IMR-90 (cell line): ENCODE measurements at regions not wholly inside any gene's neighbourhood (a gene's known extent, or its start where the extent isn't known, plus 50 kb on each side); places are given as distances from the start of the nearest gene placed in this dataset.

Experiments used
- ATAC-seq: fragments of 200-7000 bp; cut with Tn5 transposase; 2 replicates; pipeline ENCODE4 v1.9.1; 2020; ENCODE audit warnings: low read depth, mild to moderate bottlenecking, moderate library complexity
- BruUV-seq: library from RNA; stranded (reverse); fragments of 400-500 nt; replicated peaks from 2 replicates; lab custom pipeline; 2021; lab: Mats Ljungman, UMichigan
- CTCF ChIA-PET: fragments of 300-600 bp; formaldehyde crosslinking; extraction: SDS; loops from one replicate; lab custom pipeline; 2021; ENCODE audit warnings: antibody characterized with exemption; lab: Yijun Ruan, JAX
- POLR2A ChIA-PET: fragments of 300-600 bp; sonication (Branson Sonifier 250); formaldehyde crosslinking; loops from one replicate; lab custom pipeline; 2022; ENCODE audit warnings: antibody characterized with exemption; ENCODE audit not compliant: unreplicated experiment; lab: Charles Lee
- DNase-seq: peaks from one replicate; pipeline ENCODE4 v3.0.0; 2013
- H2AFZ ChIP-seq: replicated peaks from 2 replicates; pipeline ENCODE3; 2013; ENCODE audit warnings: low read length, mild to moderate bottlenecking; ENCODE audit not compliant: poor library complexity
- H2AK5ac ChIP-seq: 2 replicates; pipeline ENCODE4 v1.6.1; 2013; ENCODE audit warnings: low read depth, low read length, inconsistent platforms
- H2AK9ac ChIP-seq: replicated peaks from 2 replicates; pipeline ENCODE3; 2013; ENCODE audit warnings: mild to moderate bottlenecking, low read depth, low read length, moderate library complexity; ENCODE audit not compliant: poor library complexity
- H2BK120ac ChIP-seq: 2 replicates; pipeline ENCODE4 v1.6.1; 2013; ENCODE audit warnings: low read depth, low read length, inconsistent platforms
- H2BK15ac ChIP-seq: 3 replicates; pipeline ENCODE4 v1.6.1; 2013; ENCODE audit warnings: low read depth, low read length, inconsistent platforms
- H2BK20ac ChIP-seq: 2 replicates; pipeline ENCODE4 v1.6.1; 2013; ENCODE audit warnings: low read depth, mild to moderate bottlenecking, inconsistent platforms, low read length, moderate library complexity
- H2BK5ac ChIP-seq: 2 replicates; pipeline ENCODE4 v1.6.1; 2013; ENCODE audit warnings: mild to moderate bottlenecking, low read depth, low read length, inconsistent platforms; ENCODE audit not compliant: poor library complexity, severe bottlenecking
- H3K14ac ChIP-seq: replicated peaks from 2 replicates; pipeline ENCODE4 v1.6.1; 2013; ENCODE audit warnings: low read depth, low read length, inconsistent platforms
- H3K18ac ChIP-seq: 2 replicates; pipeline ENCODE4 v1.6.1; 2013; ENCODE audit warnings: low read depth, low read length, control low read depth
- H3K23ac ChIP-seq: 2 replicates; pipeline ENCODE4 v1.6.1; 2013; ENCODE audit warnings: low read depth, low read length, inconsistent platforms
- H3K27ac ChIP-seq: 2 replicates; pipeline ENCODE4 v1.5.1; 2013; ENCODE audit warnings: mild to moderate bottlenecking, control low read depth, low read length; ENCODE audit not compliant: insufficient read depth
- H3K27me3 ChIP-seq: 2 replicates; pipeline ENCODE4 v1.6.1; 2013; ENCODE audit warnings: low read length; ENCODE audit not compliant: control insufficient read depth, insufficient read depth
- H3K36me3 ChIP-seq: 2 replicates; pipeline ENCODE4 v1.6.1; 2013; ENCODE audit warnings: low read length, mixed read lengths; ENCODE audit not compliant: control insufficient read depth, insufficient read depth
- H3K4ac ChIP-seq: 2 replicates; pipeline ENCODE4 v1.6.1; 2013; ENCODE audit warnings: low read depth, low read length, inconsistent platforms
- H3K4me1 ChIP-seq: 2 replicates; pipeline ENCODE4 v1.6.1; 2013; ENCODE audit warnings: low read length, mixed read lengths; ENCODE audit not compliant: control insufficient read depth, insufficient read depth
- H3K4me2 ChIP-seq: 2 replicates; pipeline ENCODE4 v1.6.1; 2013; ENCODE audit warnings: low read depth, mild to moderate bottlenecking, control low read depth, low read length, moderate library complexity
- H3K4me3 ChIP-seq: 2 replicates; pipeline ENCODE4 v1.5.1; 2013; ENCODE audit warnings: low read depth, mild to moderate bottlenecking, control low read depth, low read length, moderate library complexity; ENCODE audit not compliant: insufficient read depth
- H3K56ac ChIP-seq: 2 replicates; pipeline ENCODE4 v1.6.1; 2013; ENCODE audit warnings: low read length, inconsistent platforms; ENCODE audit not compliant: insufficient read depth; ENCODE audit errors: extremely low read depth
- H3K79me1 ChIP-seq, 2 experiments: 2 replicates each; pipeline ENCODE4 v1.6.1; 2013; ENCODE audit warnings: low read length in 2 of 2, inconsistent platforms in 1 of 2, low read depth in 1 of 2
- H3K9ac ChIP-seq: 2 replicates; pipeline ENCODE4 v1.6.1; 2013; ENCODE audit warnings: low read depth, low read length, control low read depth
- H3K9me1 ChIP-seq: 2 replicates; pipeline ENCODE4 v1.6.1; 2013; ENCODE audit warnings: low read length, inconsistent platforms; ENCODE audit not compliant: insufficient read depth
- H3K9me3 ChIP-seq: 2 replicates; pipeline ENCODE4 v1.6.1; 2013; ENCODE audit warnings: low read length; ENCODE audit not compliant: control insufficient read depth, insufficient read depth
- H4K20me1 ChIP-seq: 2 replicates; pipeline ENCODE4 v1.6.1; 2013; ENCODE audit warnings: low read length, inconsistent platforms; ENCODE audit not compliant: insufficient read depth
- H4K5ac ChIP-seq: 2 replicates; pipeline ENCODE4 v1.6.1; 2013; ENCODE audit warnings: mild to moderate bottlenecking, low read depth, low read length, control low read depth
- H4K8ac ChIP-seq, 2 experiments: 2 replicates each; pipeline ENCODE4 v1.6.1; 2013; ENCODE audit warnings: low read depth in 2 of 2, low read length in 2 of 2, control low read depth in 1 of 2, inconsistent platforms in 1 of 2
- H4K91ac ChIP-seq: 2 replicates; pipeline ENCODE4 v1.6.1; 2013; ENCODE audit warnings: low read depth, low read length, inconsistent platforms; ENCODE audit not compliant: insufficient read depth
- BHLHE40 ChIP-seq: fragments of 150-350 bp; IDR thresholded peaks from 2 replicates; pipeline ENCODE4 v1.6.1; 2016; ENCODE audit warnings: mild to moderate bottlenecking, low read depth, low read length
- CEBPB ChIP-seq: IDR thresholded peaks from 2 replicates; pipeline ENCODE4 v1.6.1; 2012; ENCODE audit warnings: low read depth, low read length, improper control_type of control experiment
- CHD1 ChIP-seq: IDR thresholded peaks from 2 replicates; pipeline ENCODE4 v1.6.1; 2012; ENCODE audit warnings: low read depth, low read length, improper control_type of control experiment
- CTCF ChIP-seq: conservative IDR thresholded peaks from 2 replicates; pipeline ENCODE4 v1.5.1; 2012; ENCODE audit warnings: mild to moderate bottlenecking, low read depth, low read length, improper control_type of control experiment
- ELK1 ChIP-seq: fragments of 150-350 bp; IDR thresholded peaks from 2 replicates; pipeline ENCODE4 v1.6.1; 2016; ENCODE audit warnings: low read depth, mild to moderate bottlenecking, low read length, moderate library complexity, borderline replicate concordance
- FOS ChIP-seq: fragments of 150-350 bp; IDR thresholded peaks from 2 replicates; pipeline ENCODE4 v1.6.1; 2016; ENCODE audit warnings: low read depth, low read length
- MAFK ChIP-seq: IDR thresholded peaks from 2 replicates; pipeline ENCODE4 v1.6.1; 2012; ENCODE audit warnings: low read depth, low read length, improper control_type of control experiment
- MAZ ChIP-seq: IDR thresholded peaks from 2 replicates; pipeline ENCODE4 v1.6.1; 2012; ENCODE audit warnings: low read depth, mild to moderate bottlenecking, low read length, improper control_type of control experiment, moderate library complexity, borderline replicate concordance
- MXI1 ChIP-seq: IDR thresholded peaks from 2 replicates; pipeline ENCODE4 v1.6.1; 2012; ENCODE audit warnings: low read depth, mild to moderate bottlenecking, low read length, moderate library complexity, borderline replicate concordance
- NFE2L2 ChIP-seq: fragments of 150-350 bp; IDR thresholded peaks from 2 replicates; pipeline ENCODE4 v1.6.1; 2016; ENCODE audit warnings: low read depth, mild to moderate bottlenecking, low read length
- POLR2A ChIP-seq: IDR thresholded peaks from 2 replicates; pipeline ENCODE4 v1.6.1; 2012; ENCODE audit warnings: mild to moderate bottlenecking, low read depth, low read length
- RAD21 ChIP-seq: IDR thresholded peaks from 2 replicates; pipeline ENCODE4 v1.6.1; 2012; ENCODE audit warnings: low read length, improper control_type of control experiment
- RCOR1 ChIP-seq: IDR thresholded peaks from 2 replicates; pipeline ENCODE4 v1.6.1; 2012; ENCODE audit warnings: mild to moderate bottlenecking, low read length, improper control_type of control experiment; ENCODE audit not compliant: insufficient replicate concordance
- RFX5 ChIP-seq: IDR thresholded peaks from 2 replicates; pipeline ENCODE4 v1.8.0; 2012; ENCODE audit warnings: low read depth, mild to moderate bottlenecking, low read length, moderate library complexity
- SMC3 ChIP-seq: fragments of 150-350 bp; IDR thresholded peaks from 2 replicates; pipeline ENCODE4 v1.6.1; 2016; ENCODE audit warnings: low read depth, mild to moderate bottlenecking, antibody characterized with exemption, low read length, moderate library complexity
- USF2 ChIP-seq: fragments of 150-350 bp; IDR thresholded peaks from 2 replicates; pipeline ENCODE4 v1.6.1; 2017; ENCODE audit warnings: mild to moderate bottlenecking, antibody characterized with exemption, low read length, low read depth
- WGBS, 2 experiments: methylation state at CpG; one replicate each; pipeline versions ENCODE4 v1.1.5 to v1.1.7; 2013; ENCODE audit warnings: missing lambda C conversion rate in 2 of 2; ENCODE audit not compliant: insufficient read length in 1 of 2; ENCODE audit errors: extremely low coverage in 2 of 2; 5-methylcytosine and 5-hydroxymethylcytosine counted together
- dilution Hi-C: fragments of 300-500 bp; cut with HindIII; formaldehyde crosslinking; loops from one replicate; pipeline ENCODE4 v1.14.3; 2018; ENCODE audit warnings: low sequenced_read_pairs; ENCODE audit not compliant: unreplicated experiment
- in situ Hi-C: fragments of 300-500 bp; cut with MboI; formaldehyde crosslinking; loops from 3 replicates; pipeline ENCODE4 v1.14.3; 2019; ENCODE audit warnings: low sequenced_read_pairs, inconsistent platforms, mixed read lengths
- intact Hi-C: fragments of 100-400 bp; cut with micrococcal nuclease; formaldehyde crosslinking; loops from 2 replicates; pipeline ENCODE4 v1.10.0; 2022

- WGBS, 2 experiments = no CpG with 5 or more reads among the region's 2 CpGs
- Histone ChIP-seq H3K18ac (no peak overlapping the region), H3K27ac (no peak overlapping the region), H4K91ac (no peak overlapping the region), H3K9ac (no peak overlapping the region), H4K8ac (no peak overlapping the region), H2AFZ (no peak overlapping the region), H2AK5ac (no peak overlapping the region), H4K20me1 (no peaks in the 10 kb centered on the region), H2BK120ac (no peak overlapping the region), H3K4ac (no peak overlapping the region), H3K56ac (no peak overlapping the region), H3K4me1 (no peaks in the 10 kb centered on the region), H3K9me1 (no peaks in the 10 kb centered on the region), H2AK9ac (no peak overlapping the region), H3K36me3 (no peaks in the 10 kb centered on the region), H3K4me3 (no peak overlapping the region), H3K4me2 (no peak overlapping the region), H2BK5ac (no peak overlapping the region), H3K23ac (no peak overlapping the region), H3K79me1 (no peaks in the 10 kb centered on the region), H2BK15ac (no peak overlapping the region), H3K27me3 (no peaks in the 10 kb centered on the region), H4K5ac (no peak overlapping the region), H3K9me3 (peaks cover 2% of the 10 kb centered on the region; the same call in 1 of the 2 replicates), H2BK20ac (no peak overlapping the region), H3K14ac (no peak overlapping the region)
- no TSS peak for BruUV-seq
- TF ChIP-seq CHD1 (no peak), NFE2L2 (no peak), USF2 (no peak), RFX5 (no peak), FOS (no peak), MAZ (no peak), CEBPB (no peak), BHLHE40 (no peak), RAD21 (no peak), CTCF (no peak), ELK1 (no peak), MXI1 (no peak), SMC3 (no peak), RCOR1 (no peak), POLR2A (no peak), MAFK (no peak)
- POLR2A ChIA-PET = no interaction called here
- intact Hi-C loops (no loop called here), dilution Hi-C loops (no loop called here), in situ Hi-C loops (no loop called here)
- DNase-seq (no peak), ATAC-seq (no peak)
- CTCF ChIA-PET = no interaction called here
Measured at GRCh38 chr2:83176539-83176938, 1282.5 kb downstream of the SUCLG1 start.
